ENCODE measurements at regions not wholly inside any gene's neighbourhood (a gene's known extent, or its start where the extent isn't known, plus 50 kb on each side); places are given as distances from the start of the nearest gene placed in this dataset.
"Not testable (repeated sequence)": the region's sequence is repeated elsewhere in the genome, so short reads cannot be mapped to it uniquely, and the experiment has no call there.

- peak; percentile 79 for DNase-seq
These were observed 170.2 kb downstream of the BRD1 start for GRCh38 chr22:49657275-49657973.

GRCh38 chr22:49656883-49657274 is 170.8 kb downstream of the BRD1 start:
- not testable (repeated sequence) for DNase-seq

- no peak for DNase-seq
These were observed 171.3 kb downstream of the BRD1 start for GRCh38 chr22:49656291-49656851.

GRCh38 chr22:49655168-49655812 is 172.4 kb downstream of the BRD1 start:
- DNase-seq: no peak

GRCh38 chr22:49650336-49651241 is 177.1 kb downstream of the BRD1 start:
- no peak for DNase-seq

GRCh38 chr22:49649166-49650068 is 178.3 kb downstream of the BRD1 start:
- no peak for DNase-seq

- no peak for DNase-seq
These were observed 179.6 kb downstream of the BRD1 start for GRCh38 chr22:49648053-49648452.

- DNase-seq: no peak
These were observed 180.0 kb downstream of the BRD1 start for GRCh38 chr22:49647627-49648026.

GRCh38 chr22:49646876-49647275 is 180.8 kb downstream of the BRD1 start:
- no peak for DNase-seq

GRCh38 chr22:49645791-49646550 is 181.7 kb downstream of the BRD1 start:
- no peak for DNase-seq

- DNase-seq: no peak
These were observed 182.4 kb downstream of the BRD1 start for GRCh38 chr22:49645257-49645656.

GRCh38 chr22:49643998-49644397 is 183.7 kb downstream of the BRD1 start:
- DNase-seq: no peak

- DNase-seq: no peak
These were observed 184.2 kb downstream of the BRD1 start for GRCh38 chr22:49643466-49643865.

- DNase-seq: no peak
These were observed 184.9 kb downstream of the BRD1 start for GRCh38 chr22:49642741-49643140.

- no peak for DNase-seq
These were observed 185.3 kb downstream of the BRD1 start for GRCh38 chr22:49642331-49642730.

- DNase-seq: no peak
These were observed 185.8 kb downstream of the BRD1 start for GRCh38 chr22:49641770-49642313.

GRCh38 chr22:49640366-49641095 is 187.1 kb downstream of the BRD1 start:
- no peak for DNase-seq

GRCh38 chr22:49639956-49640355 is 187.7 kb downstream of the BRD1 start:
- DNase-seq: no peak

GRCh38 chr22:49638788-49639187 is 188.9 kb downstream of the BRD1 start:
- no peak for DNase-seq

GRCh38 chr22:49638001-49638400 is 189.7 kb downstream of the BRD1 start:
- DNase-seq: no peak
